ENCODE measurements at regions not wholly inside any gene's neighbourhood (a gene's known extent, or its start where the extent isn't known, plus 50 kb on each side); places are given as distances from the start of the nearest gene placed in this dataset.
A peak's percentile ranks its signal among the peaks of the same experiment; 100 is the strongest.

DNA sequence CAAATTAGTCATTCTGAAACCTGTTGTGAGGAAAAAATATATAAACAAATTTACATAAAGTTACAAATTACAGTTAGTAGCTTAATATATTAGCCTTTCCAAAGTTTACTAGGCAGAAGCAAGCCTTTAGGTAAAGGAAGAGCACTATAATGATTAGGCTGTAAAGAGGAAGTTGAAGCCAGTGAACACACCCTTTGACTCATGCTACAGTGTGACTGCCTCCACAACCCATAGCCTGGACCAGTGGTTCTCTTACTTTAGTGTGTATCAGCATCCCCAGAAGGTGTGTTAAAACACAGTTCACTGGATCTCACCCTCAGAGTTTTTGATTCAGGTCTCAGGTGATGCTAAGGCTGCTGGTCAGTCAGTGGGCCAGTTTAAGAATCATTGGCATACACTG is 91.4 kb upstream of the DEFB112 start:
- Histone ChIP-seq H3K27me3 (ENCODE audit: low read depth) (no peaks in the 10 kb centered on the region), H3K36me3 (no peaks in the 10 kb centered on the region), H3K4me3 (no peak overlapping the region), H3K27ac (replicated peaks) (no peak overlapping the region), H3K9me3 (replicated peaks) (no peaks in the 10 kb centered on the region), H3K4me1 (no peaks in the 10 kb centered on the region)
- intact Hi-C loops (cut with micrococcal nuclease) = no loop called here
- DNase-seq = no peak
- TF ChIP-seq CTCF (IDR thresholded peaks at IDR 0.05; ENCODE audit: borderline replicate concordance) = no peak

- Histone ChIP-seq H3K9me3 (replicated peaks) (no peaks in the 10 kb centered on the region), H3K4me3 (no peak overlapping the region), H3K27me3 (ENCODE audit: low read depth) (no peaks in the 10 kb centered on the region), H3K36me3 (no peaks in the 10 kb centered on the region), H3K27ac (replicated peaks) (no peak overlapping the region), H3K4me1 (no peaks in the 10 kb centered on the region)
- intact Hi-C loops (cut with micrococcal nuclease) = no loop called here
- TF ChIP-seq CTCF (IDR thresholded peaks at IDR 0.05; ENCODE audit: borderline replicate concordance) = no peak
- no peak for DNase-seq
Measured at GRCh38 chr6:50143011-50143719, 93.4 kb upstream of the DEFB112 start.

GRCh38 chr6:50145125-50145524 is 95.4 kb upstream of the DEFB112 start:
- intact Hi-C loops (cut with micrococcal nuclease) = no loop called here
- Histone ChIP-seq H3K36me3 (no peaks in the 10 kb centered on the region), H3K27me3 (ENCODE audit: low read depth) (no peaks in the 10 kb centered on the region), H3K9me3 (replicated peaks) (no peaks in the 10 kb centered on the region), H3K4me3 (no peak overlapping the region), H3K4me1 (no peaks in the 10 kb centered on the region), H3K27ac (replicated peaks) (no peak overlapping the region)
- DNase-seq = no peak
- TF ChIP-seq CTCF (IDR thresholded peaks at IDR 0.05; ENCODE audit: borderline replicate concordance) = peak; percentile 23

GRCh38 chr6:50147371-50147770 is 97.6 kb upstream of the DEFB112 start:
- TF ChIP-seq CTCF (IDR thresholded peaks at IDR 0.05; ENCODE audit: borderline replicate concordance) = no peak
- Histone ChIP-seq H3K4me3 (no peak overlapping the region), H3K36me3 (no peaks in the 10 kb centered on the region), H3K9me3 (replicated peaks) (no peaks in the 10 kb centered on the region), H3K27ac (replicated peaks) (no peak overlapping the region), H3K4me1 (no peaks in the 10 kb centered on the region), H3K27me3 (ENCODE audit: low read depth) (no peaks in the 10 kb centered on the region)
- intact Hi-C loops (cut with micrococcal nuclease) = no loop called here
- no peak for DNase-seq

DNA sequence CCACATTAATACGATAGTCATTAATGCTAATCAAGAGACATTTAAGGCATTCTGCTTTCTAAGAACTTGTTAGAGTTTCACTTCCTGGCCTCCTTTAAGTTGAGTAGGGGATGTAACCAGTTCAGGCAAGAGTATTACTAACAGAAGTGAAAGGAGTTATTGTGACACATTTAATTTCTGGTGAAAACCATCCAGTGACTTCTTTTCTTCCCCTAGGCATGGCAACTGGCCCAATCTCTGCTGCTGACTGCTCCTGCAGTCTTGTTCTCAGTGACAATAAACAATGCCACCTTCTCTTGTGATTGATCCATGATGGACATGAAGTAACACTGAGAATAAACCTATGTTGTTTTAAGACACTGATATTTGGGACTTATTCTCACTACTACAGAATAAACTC is 130.9 kb upstream of the DEFB112 start:
- H3K27me3 ChIP-seq (ENCODE audit: low read depth) = no peaks in the 10 kb centered on the region
- no peaks in the 10 kb centered on the region for H3K36me3 ChIP-seq
- H3K9me3 ChIP-seq (replicated peaks) = peaks cover 8% of the 10 kb centered on the region
- H3K27ac ChIP-seq (replicated peaks) = no peak overlapping the region
- no peak overlapping the region for H3K4me3 ChIP-seq
- H3K4me1 ChIP-seq = no peaks in the 10 kb centered on the region
- intact Hi-C loops (cut with micrococcal nuclease) = no loop called here
- TF ChIP-seq CTCF (IDR thresholded peaks at IDR 0.05; ENCODE audit: borderline replicate concordance) = no peak
- no peak for DNase-seq
